WTC11 (cell line): ENCODE measurements at regions not wholly inside any gene's neighbourhood (a gene's known extent, or its start where the extent isn't known, plus 50 kb on each side); places are given as distances from the start of the nearest gene placed in this dataset.

ENCODE experiments used
- ATAC-seq: fragments of 200-7000 bp; cut with Tn5 transposase; 2 replicates; pipeline ENCODE4 v1.10.0; 2021; ENCODE audit warnings: mild to moderate bottlenecking, moderate library complexity
- CTCF ChIA-PET: fragments of 300-600 bp; sonication (Branson Sonifier 250); formaldehyde crosslinking; loops from one replicate; lab custom pipeline; 2021; ENCODE audit warnings: antibody characterized with exemption; lab: Charles Lee
- POLR2A ChIA-PET: fragments of 350-600 bp; sonication (Branson Sonifier 250); formaldehyde crosslinking; loops from one replicate; lab custom pipeline; 2021; ENCODE audit warnings: antibody characterized with exemption; lab: Charles Lee
- DNase-seq: peaks from one replicate; pipeline ENCODE4 v3.0.0; 2021; ENCODE audit warnings: low spot score
- H3K27ac Mint-ChIP-seq: 2 replicates; pipeline ENCODE4 v1.8.0; 2021; ENCODE audit warnings: mixed read lengths
- H3K27me3 Mint-ChIP-seq: 2 replicates; pipeline ENCODE4 v1.8.0; 2021; ENCODE audit warnings: low read depth, mild to moderate bottlenecking, moderate library complexity, mixed read lengths
- H3K36me3 Mint-ChIP-seq: 2 replicates; pipeline ENCODE4 v1.8.0; 2021; ENCODE audit warnings: mixed read lengths
- H3K4me1 Mint-ChIP-seq: 2 replicates; pipeline ENCODE4 v1.8.0; 2022; ENCODE audit warnings: mixed read lengths
- H3K4me3 Mint-ChIP-seq: 2 replicates; pipeline ENCODE4 v1.8.0; 2021; ENCODE audit warnings: mild to moderate bottlenecking, moderate library complexity, mixed read lengths
- H3K9me3 Mint-ChIP-seq: 2 replicates; pipeline ENCODE4 v1.8.0; 2021; ENCODE audit warnings: mixed read lengths
- ATF2 ChIP-seq: sonication (generic); formaldehyde crosslinking; IDR thresholded peaks from 2 replicates; pipeline ENCODE4 v1.8.1; 2022; ENCODE audit warnings: low read depth, missing genetic modification reagents, borderline replicate concordance
- CBFB ChIP-seq: sonication (generic); formaldehyde crosslinking; IDR thresholded peaks from 2 replicates; pipeline ENCODE4 v1.8.1; 2022; ENCODE audit warnings: mild to moderate bottlenecking, low read depth, missing genetic modification reagents
- MYBL2 ChIP-seq: sonication (generic); formaldehyde crosslinking; IDR thresholded peaks from 2 replicates; pipeline ENCODE4 v1.8.1; 2023; ENCODE audit warnings: mild to moderate bottlenecking, moderate library complexity, missing genetic modification reagents
- NFATC4 ChIP-seq: fragments of 250-450 bp; sonication (Bioruptor Pico); IDR thresholded peaks from 2 replicates; pipeline ENCODE4 v1.9.0; 2021; ENCODE audit warnings: mild to moderate bottlenecking
- NFE2L1 ChIP-seq: sonication (generic); formaldehyde crosslinking; IDR thresholded peaks from 2 replicates; pipeline ENCODE4 v1.8.1; 2023; ENCODE audit warnings: missing genetic modification reagents
- PRRX2 ChIP-seq: fragments of 250-450 bp; sonication (Bioruptor Pico); IDR thresholded peaks from 2 replicates; pipeline ENCODE4 v1.8.0; 2021; ENCODE audit warnings: mild to moderate bottlenecking
- TCF7 ChIP-seq: sonication (generic); formaldehyde crosslinking; IDR thresholded peaks from 2 replicates; pipeline ENCODE4 v1.8.0; 2022; ENCODE audit warnings: mild to moderate bottlenecking, low read depth, missing genetic modification reagents, moderate library complexity
- TEAD1 ChIP-seq: sonication (generic); formaldehyde crosslinking; IDR thresholded peaks from 2 replicates; pipeline ENCODE4 v1.8.0; 2022; ENCODE audit warnings: mild to moderate bottlenecking, missing genetic modification reagents
- TEAD4 ChIP-seq: sonication (generic); formaldehyde crosslinking; IDR thresholded peaks from 2 replicates; pipeline ENCODE4 v1.8.0; 2022; ENCODE audit warnings: mild to moderate bottlenecking, missing genetic modification reagents
- ZMAT4 ChIP-seq: fragments of 250-450 bp; sonication (Bioruptor Pico); IDR thresholded peaks from 2 replicates; pipeline ENCODE4 v1.9.0; 2021; ENCODE audit warnings: mild to moderate bottlenecking
- ZNF121 ChIP-seq: sonication (generic); formaldehyde crosslinking; IDR thresholded peaks from 2 replicates; pipeline ENCODE4 v1.8.0; 2023; ENCODE audit warnings: missing genetic modification reagents
- ZNF232 ChIP-seq: sonication (generic); formaldehyde crosslinking; IDR thresholded peaks from 2 replicates; pipeline ENCODE4 v1.8.0; 2022; ENCODE audit warnings: mild to moderate bottlenecking, missing genetic modification reagents
- TF ChIP-seq, protein P1 (sequence below): fragments of 250-450 bp; sonication (Bioruptor Pico); IDR thresholded peaks from 2 replicates; pipeline ENCODE4 v1.9.0; 2021; ENCODE audit warnings: mild to moderate bottlenecking
- TF ChIP-seq, protein P2 (sequence below): sonication (generic); formaldehyde crosslinking; conservative IDR thresholded peaks from 2 replicates; pipeline ENCODE4 v1.8.1; 2023; ENCODE audit warnings: mild to moderate bottlenecking, low read depth, missing genetic modification reagents, moderate library complexity

- Mint-ChIP-seq H3K27me3 (no peaks in the 10 kb centered on the region), H3K4me3 (no peak overlapping the region), H3K36me3 (no peaks in the 10 kb centered on the region), H3K4me1 (peaks cover 2% of the 10 kb centered on the region), H3K27ac (no peak overlapping the region), H3K9me3 (no peaks in the 10 kb centered on the region)
- no peak for TF ChIP-seq CBFB (CRISPR knock-in tag)
- TF ChIP-seq TEAD1 (CRISPR knock-in tag), result no peak
- no peak for TF ChIP-seq ZMAT4 (CRISPR knock-in tag)
- no peak for TF ChIP-seq MYBL2 (CRISPR knock-in tag)
- no peak for TF ChIP-seq ATF2
- no peak for DNase-seq
- ChIA-PET POLR2A (no interaction called here), CTCF (no interaction called here)
- no peak for ATAC-seq
Observed at GRCh38 chr18:30500240-30500945, 542.1 kb downstream of the DSC3 start.

- CTCF ChIA-PET, result no interaction called here
- ATAC-seq, result no peak
- H3K4me3 Mint-ChIP-seq, result no peak overlapping the region
- no peaks in the 10 kb centered on the region for H3K36me3 Mint-ChIP-seq
- H3K9me3 Mint-ChIP-seq, result no peaks in the 10 kb centered on the region
- H3K4me1 Mint-ChIP-seq, result peaks cover 5% of the 10 kb centered on the region
- POLR2A ChIA-PET, result no interaction called here
- DNase-seq, result no peak
- H3K27me3 Mint-ChIP-seq, result no peaks in the 10 kb centered on the region
- H3K27ac Mint-ChIP-seq, result no peak overlapping the region
- TF ChIP-seq ZNF232 (CRISPR knock-in tag) (no peak), NFE2L1 (CRISPR knock-in tag) (no peak), TEAD1 (CRISPR knock-in tag) (no peak), PRRX2 (no peak), TCF7 (CRISPR knock-in tag) (no peak)
- TF ChIP-seq, protein P1, sequence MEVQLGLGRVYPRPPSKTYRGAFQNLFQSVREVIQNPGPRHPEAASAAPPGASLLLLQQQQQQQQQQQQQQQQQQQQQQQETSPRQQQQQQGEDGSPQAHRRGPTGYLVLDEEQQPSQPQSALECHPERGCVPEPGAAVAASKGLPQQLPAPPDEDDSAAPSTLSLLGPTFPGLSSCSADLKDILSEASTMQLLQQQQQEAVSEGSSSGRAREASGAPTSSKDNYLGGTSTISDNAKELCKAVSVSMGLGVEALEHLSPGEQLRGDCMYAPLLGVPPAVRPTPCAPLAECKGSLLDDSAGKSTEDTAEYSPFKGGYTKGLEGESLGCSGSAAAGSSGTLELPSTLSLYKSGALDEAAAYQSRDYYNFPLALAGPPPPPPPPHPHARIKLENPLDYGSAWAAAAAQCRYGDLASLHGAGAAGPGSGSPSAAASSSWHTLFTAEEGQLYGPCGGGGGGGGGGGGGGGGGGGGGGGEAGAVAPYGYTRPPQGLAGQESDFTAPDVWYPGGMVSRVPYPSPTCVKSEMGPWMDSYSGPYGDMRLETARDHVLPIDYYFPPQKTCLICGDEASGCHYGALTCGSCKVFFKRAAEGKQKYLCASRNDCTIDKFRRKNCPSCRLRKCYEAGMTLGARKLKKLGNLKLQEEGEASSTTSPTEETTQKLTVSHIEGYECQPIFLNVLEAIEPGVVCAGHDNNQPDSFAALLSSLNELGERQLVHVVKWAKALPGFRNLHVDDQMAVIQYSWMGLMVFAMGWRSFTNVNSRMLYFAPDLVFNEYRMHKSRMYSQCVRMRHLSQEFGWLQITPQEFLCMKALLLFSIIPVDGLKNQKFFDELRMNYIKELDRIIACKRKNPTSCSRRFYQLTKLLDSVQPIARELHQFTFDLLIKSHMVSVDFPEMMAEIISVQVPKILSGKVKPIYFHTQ (CRISPR knock-in tag), result no peak
- TF ChIP-seq, all 79 proteins: peak for 0
Observed at GRCh38 chr18:30499721-30500120, 542.8 kb downstream of the DSC3 start.

- Mint-ChIP-seq H3K9me3 (0 out of 2 replicates have a peak, but pooled peaks cover 3% of the 10 kb centered on the region), H3K27ac (no peak overlapping the region), H3K36me3 (no peaks in the 10 kb centered on the region), H3K27me3 (no peaks in the 10 kb centered on the region), H3K4me1 (peaks cover 5% of the 10 kb centered on the region), H3K4me3 (no peak overlapping the region)
- DNase-seq (no peak), ATAC-seq (no peak)
- no peak for TF ChIP-seq TEAD1 (CRISPR knock-in tag)
- TF ChIP-seq, protein P2, sequence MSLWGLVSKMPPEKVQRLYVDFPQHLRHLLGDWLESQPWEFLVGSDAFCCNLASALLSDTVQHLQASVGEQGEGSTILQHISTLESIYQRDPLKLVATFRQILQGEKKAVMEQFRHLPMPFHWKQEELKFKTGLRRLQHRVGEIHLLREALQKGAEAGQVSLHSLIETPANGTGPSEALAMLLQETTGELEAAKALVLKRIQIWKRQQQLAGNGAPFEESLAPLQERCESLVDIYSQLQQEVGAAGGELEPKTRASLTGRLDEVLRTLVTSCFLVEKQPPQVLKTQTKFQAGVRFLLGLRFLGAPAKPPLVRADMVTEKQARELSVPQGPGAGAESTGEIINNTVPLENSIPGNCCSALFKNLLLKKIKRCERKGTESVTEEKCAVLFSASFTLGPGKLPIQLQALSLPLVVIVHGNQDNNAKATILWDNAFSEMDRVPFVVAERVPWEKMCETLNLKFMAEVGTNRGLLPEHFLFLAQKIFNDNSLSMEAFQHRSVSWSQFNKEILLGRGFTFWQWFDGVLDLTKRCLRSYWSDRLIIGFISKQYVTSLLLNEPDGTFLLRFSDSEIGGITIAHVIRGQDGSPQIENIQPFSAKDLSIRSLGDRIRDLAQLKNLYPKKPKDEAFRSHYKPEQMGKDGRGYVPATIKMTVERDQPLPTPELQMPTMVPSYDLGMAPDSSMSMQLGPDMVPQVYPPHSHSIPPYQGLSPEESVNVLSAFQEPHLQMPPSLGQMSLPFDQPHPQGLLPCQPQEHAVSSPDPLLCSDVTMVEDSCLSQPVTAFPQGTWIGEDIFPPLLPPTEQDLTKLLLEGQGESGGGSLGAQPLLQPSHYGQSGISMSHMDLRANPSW, result no peak
- no peak for TF ChIP-seq ATF2
- TF ChIP-seq NFATC4 (CRISPR knock-in tag), result no peak
- TF ChIP-seq TEAD4, result no peak
- TF ChIP-seq ZNF121, result no peak
- ChIA-PET POLR2A (no interaction called here), CTCF (no interaction called here)
Observed at GRCh38 chr18:30492552-30493129, 549.9 kb downstream of the DSC3 start.
